PC-9 (cell line): ENCODE measurements at regions not wholly inside any gene's neighbourhood (a gene's known extent, or its start where the extent isn't known, plus 50 kb on each side); places are given as distances from the start of the nearest gene placed in this dataset.

ENCODE experiments used
- BruUV-seq: library from RNA; stranded (reverse); fragments of 400-500 nt; replicated peaks from 2 replicates; lab custom pipeline; 2021; lab: Mats Ljungman, UMichigan
- CTCF ChIA-PET: fragments of 300-600 bp; sonication (Branson Sonifier 250); formaldehyde crosslinking; loops from one replicate; lab custom pipeline; 2022; ENCODE audit warnings: antibody characterized with exemption; lab: Charles Lee
- POLR2A ChIA-PET: fragments of 300-600 bp; sonication (Branson Sonifier 250); formaldehyde crosslinking; loops from one replicate; lab custom pipeline; 2022; ENCODE audit warnings: antibody characterized with exemption; ENCODE audit not compliant: unreplicated experiment; lab: Charles Lee
- DNase-seq, 2 experiments: peaks; one replicate each; pipeline versions ENCODE4 v3.0.0 to v3.0.0-alpha.2; 2015 to 2022; ENCODE audit warnings: mixed read lengths in 1 of 2
- H2AFZ ChIP-seq: fragments of 200-600 bp; sonication (generic); 2 replicates; pipeline ENCODE4 v1.8.1; 2017; ENCODE audit warnings: antibody characterized with exemption
- H3F3A ChIP-seq: fragments of 200-600 bp; sonication (generic); 2 replicates; pipeline ENCODE4 v1.8.1; 2017; ENCODE audit warnings: antibody characterized with exemption, mild to moderate bottlenecking, low read depth; ENCODE audit not compliant: insufficient read depth
- H3K27ac ChIP-seq: fragments of 200-600 bp; sonication (generic); 2 replicates; pipeline ENCODE4 v1.6.1; 2016; ENCODE audit warnings: mixed run types
- H3K27me3 ChIP-seq: fragments of 200-600 bp; sonication (generic); 2 replicates; pipeline ENCODE4 v1.6.1; 2016; ENCODE audit warnings: low read depth, mixed run types; ENCODE audit not compliant: insufficient read depth
- H3K36me3 ChIP-seq: fragments of 200-600 bp; sonication (generic); 2 replicates; pipeline ENCODE4 v1.6.1; 2016; ENCODE audit warnings: low read depth, mixed run types
- H3K4me1 ChIP-seq: fragments of 200-600 bp; sonication (generic); replicated peaks from 2 replicates; pipeline ENCODE4 v1.6.1; 2016; ENCODE audit warnings: mixed run types; ENCODE audit not compliant: insufficient read depth
- H3K4me2 ChIP-seq: fragments of 200-600 bp; sonication (generic); 2 replicates; pipeline ENCODE4 v1.6.1; 2017; ENCODE audit warnings: mixed run types
- H3K4me3 ChIP-seq: fragments of 200-600 bp; sonication (generic); 2 replicates; pipeline ENCODE4 v1.6.1; 2016; ENCODE audit warnings: mixed run types
- H3K79me2 ChIP-seq: fragments of 200-600 bp; sonication (generic); 2 replicates; pipeline ENCODE4 v1.6.1; 2017; ENCODE audit warnings: low read depth, mixed run types
- H3K9me2 ChIP-seq: fragments of 200-600 bp; sonication (generic); 2 replicates; pipeline ENCODE4 v1.8.1; 2017; ENCODE audit warnings: mild to moderate bottlenecking; ENCODE audit not compliant: insufficient read depth
- H3K9me3 ChIP-seq: fragments of 200-600 bp; sonication (generic); 2 replicates; pipeline ENCODE4 v1.8.1; 2016; ENCODE audit warnings: low read depth; ENCODE audit not compliant: insufficient read depth
- H4K20me1 ChIP-seq: fragments of 200-600 bp; sonication (generic); 2 replicates; pipeline ENCODE4 v1.8.1; 2017; ENCODE audit not compliant: insufficient read depth
- CTCF ChIP-seq: fragments of 200-600 bp; sonication (generic); conservative IDR thresholded peaks from 2 replicates; pipeline ENCODE4 v1.6.1; 2017; ENCODE audit warnings: mixed run types, antibody characterized with exemption, mild to moderate bottlenecking, moderate library complexity
- EZH2 ChIP-seq: fragments of 200-600 bp; sonication (generic); IDR thresholded peaks from 2 replicates; pipeline ENCODE4 v1.8.0; 2017; ENCODE audit warnings: antibody characterized with exemption, low read depth
- intact Hi-C: fragments of 100-400 bp; cut with micrococcal nuclease; formaldehyde crosslinking; loops from one replicate; pipeline ENCODE4 v1.10.0; 2022; ENCODE audit not compliant: unreplicated experiment

- H3K36me3 ChIP-seq, result no peaks in the 10 kb centered on the region
- no peak overlapping the region for H3K27ac ChIP-seq
- H3F3A ChIP-seq, result no peaks in the 10 kb centered on the region
- ChIA-PET POLR2A (no interaction called here), CTCF (no interaction called here)
- H3K4me1 ChIP-seq, result no peaks in the 10 kb centered on the region
- TF ChIP-seq EZH2 (no peak), CTCF (no peak)
- H3K4me3 ChIP-seq, result no peak overlapping the region
- H3K9me3 ChIP-seq, result no peaks in the 10 kb centered on the region
- no peak overlapping the region for H2AFZ ChIP-seq
- H4K20me1 ChIP-seq, result no peaks in the 10 kb centered on the region
- no peak for DNase-seq
- H3K79me2 ChIP-seq, result no peaks in the 10 kb centered on the region
- intact Hi-C loops, result no loop called here
- no peaks in the 10 kb centered on the region for H3K27me3 ChIP-seq
- no peak overlapping the region for H3K4me2 ChIP-seq
- BruUV-seq, result no TSS peak
- H3K9me2 ChIP-seq, result no peaks in the 10 kb centered on the region
Measured at GRCh38 chr13:80688593-80688992, 347.7 kb upstream of the SPRY2 start.

- Histone ChIP-seq H3K27me3 (no peaks in the 10 kb centered on the region), H3K4me1 (no peaks in the 10 kb centered on the region), H3K9me2 (no peaks in the 10 kb centered on the region), H3K27ac (no peak overlapping the region), H4K20me1 (no peaks in the 10 kb centered on the region), H3F3A (no peaks in the 10 kb centered on the region), H3K79me2 (no peaks in the 10 kb centered on the region), H3K4me3 (no peak overlapping the region), H2AFZ (no peak overlapping the region), H3K4me2 (no peak overlapping the region), H3K9me3 (no peaks in the 10 kb centered on the region), H3K36me3 (no peaks in the 10 kb centered on the region)
- ChIA-PET CTCF (no interaction called here), POLR2A (no interaction called here)
- intact Hi-C loops, result no loop called here
- no TSS peak for BruUV-seq
- no peak for DNase-seq
- TF ChIP-seq EZH2, result no peak
Measured at GRCh38 chr13:80685942-80686341, 345.0 kb upstream of the SPRY2 start.

- TF ChIP-seq EZH2 (no peak), CTCF (no peak)
- intact Hi-C loops, result no loop called here
- ChIA-PET POLR2A (interaction anchor here (0.6 kb wide), 1 partner anchor 63 kb away, joined by 8 read pairs; no protein-coding TSS in a partner anchor), CTCF (no interaction called here)
- Histone ChIP-seq H3K27me3 (no peaks in the 10 kb centered on the region), H3F3A (no peaks in the 10 kb centered on the region), H3K4me1 (no peaks in the 10 kb centered on the region), H3K9me3 (no peaks in the 10 kb centered on the region), H3K4me3 (no peak overlapping the region), H3K9me2 (no peaks in the 10 kb centered on the region), H4K20me1 (no peaks in the 10 kb centered on the region), H3K36me3 (no peaks in the 10 kb centered on the region), H3K27ac (no peak overlapping the region), H3K79me2 (no peaks in the 10 kb centered on the region), H2AFZ (no peak overlapping the region), H3K4me2 (no peak overlapping the region)
- DNase-seq, result no peak
- BruUV-seq, result no TSS peak
Measured at GRCh38 chr13:80684217-80684991, 343.5 kb upstream of the SPRY2 start.
